GM18502 (cell line): ENCODE measurements at regions not wholly inside any gene's neighbourhood (a gene's known extent, or its start where the extent isn't known, plus 50 kb on each side); places are given as distances from the start of the nearest gene placed in this dataset.
"Not testable (repeated sequence)": the region's sequence is repeated elsewhere in the genome, so short reads cannot be mapped to it uniquely, and the experiment has no call there.

ENCODE experiments used
- ATAC-seq: cut with Tn5 transposase; IDR thresholded peaks from one replicate; pipeline ENCODE4 v1.9.1; 2021; ENCODE audit warnings: mild to moderate bottlenecking; ENCODE audit not compliant: unreplicated experiment, poor library complexity

DNA sequence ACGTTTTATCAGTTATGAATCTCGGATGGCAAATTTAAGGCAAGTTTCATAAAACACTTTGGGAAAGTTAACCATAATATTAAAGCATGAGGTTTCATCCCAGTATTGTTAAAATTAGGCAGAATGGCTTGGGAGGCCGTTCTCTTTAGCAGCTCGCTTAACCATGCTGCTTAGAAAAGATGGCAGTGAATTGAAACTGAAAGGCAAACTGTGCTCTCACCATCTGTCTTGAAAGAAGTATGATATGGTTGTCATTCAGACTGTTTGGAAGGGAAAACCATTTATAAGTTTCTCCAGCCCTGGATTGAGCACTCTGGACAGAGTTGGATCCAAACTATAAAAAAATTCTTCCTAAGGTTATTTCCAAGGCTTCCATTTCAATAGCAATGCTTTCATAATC is 332.3 kb upstream of the SUCLG2 start:
- no peak for ATAC-seq

GRCh38 chr3:67983166-67983565 is 328.8 kb upstream of the SUCLG2 start:
- no peak for ATAC-seq

DNA sequence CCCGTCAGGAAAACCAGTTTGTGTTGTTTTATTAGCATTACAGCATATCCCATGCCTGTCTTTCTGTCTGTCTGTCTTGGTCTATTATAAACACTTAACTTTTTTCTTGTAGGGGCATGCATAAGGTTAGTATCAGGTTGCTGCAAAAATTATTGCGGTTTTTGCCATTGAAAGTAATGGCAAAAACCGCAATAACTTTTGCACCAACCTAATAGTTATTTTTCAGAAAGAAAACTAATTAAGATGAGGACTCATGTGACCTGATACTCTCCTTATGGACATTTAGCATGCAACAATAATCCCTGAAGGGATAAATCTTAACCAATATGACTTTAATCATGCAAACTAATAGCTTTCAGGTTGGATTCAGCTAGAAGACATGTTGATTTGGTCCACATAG is 326.7 kb upstream of the SUCLG2 start:
- ATAC-seq: no peak

DNA sequence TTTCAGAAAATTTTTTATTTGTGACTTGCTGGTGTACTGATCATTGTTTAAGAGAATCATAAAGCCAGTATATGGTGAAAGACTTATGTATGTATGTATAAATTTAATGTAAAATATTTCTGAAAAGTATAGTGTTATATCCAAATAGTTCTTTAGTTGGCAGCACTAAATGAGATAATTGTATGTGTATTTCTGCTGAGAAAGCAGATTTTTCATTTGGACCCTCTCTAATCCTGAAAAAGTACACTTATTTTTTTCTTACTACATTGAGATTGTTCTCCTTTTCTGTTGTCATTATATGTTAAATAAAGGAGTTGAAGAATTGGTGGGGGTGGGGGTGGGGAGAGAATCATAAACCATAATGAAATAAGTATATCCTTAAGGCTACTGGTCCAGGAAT is 324.9 kb upstream of the SUCLG2 start:
- no peak for ATAC-seq

GRCh38 chr3:67977762-67978161 is 323.4 kb upstream of the SUCLG2 start:
- ATAC-seq: no peak

- ATAC-seq: no peak
Observed at GRCh38 chr3:67976663-67977062, 322.3 kb upstream of the SUCLG2 start.

DNA sequence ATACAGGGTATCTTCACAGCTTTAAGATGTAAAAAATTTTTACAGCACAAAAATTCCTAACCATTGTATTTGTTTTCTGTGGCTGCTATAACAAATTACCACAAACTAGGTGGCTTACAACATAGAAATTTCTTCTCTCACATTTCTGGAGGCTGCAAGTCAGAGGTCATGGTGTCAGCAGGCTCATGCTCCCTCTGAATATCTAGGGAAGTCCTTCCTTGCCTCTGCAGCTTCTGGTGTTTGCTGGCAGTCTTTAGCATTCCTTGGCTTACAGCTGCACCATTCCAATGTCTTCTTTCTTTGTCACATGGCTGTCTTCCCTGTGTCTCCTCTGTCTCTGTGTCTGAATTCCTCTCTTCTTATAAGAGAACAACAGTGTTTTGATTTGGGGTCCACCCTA is 310.2 kb upstream of the SUCLG2 start:
- no peak for ATAC-seq

GRCh38 chr3:67957268-67957667 is 302.9 kb upstream of the SUCLG2 start:
- no peak for ATAC-seq

DNA sequence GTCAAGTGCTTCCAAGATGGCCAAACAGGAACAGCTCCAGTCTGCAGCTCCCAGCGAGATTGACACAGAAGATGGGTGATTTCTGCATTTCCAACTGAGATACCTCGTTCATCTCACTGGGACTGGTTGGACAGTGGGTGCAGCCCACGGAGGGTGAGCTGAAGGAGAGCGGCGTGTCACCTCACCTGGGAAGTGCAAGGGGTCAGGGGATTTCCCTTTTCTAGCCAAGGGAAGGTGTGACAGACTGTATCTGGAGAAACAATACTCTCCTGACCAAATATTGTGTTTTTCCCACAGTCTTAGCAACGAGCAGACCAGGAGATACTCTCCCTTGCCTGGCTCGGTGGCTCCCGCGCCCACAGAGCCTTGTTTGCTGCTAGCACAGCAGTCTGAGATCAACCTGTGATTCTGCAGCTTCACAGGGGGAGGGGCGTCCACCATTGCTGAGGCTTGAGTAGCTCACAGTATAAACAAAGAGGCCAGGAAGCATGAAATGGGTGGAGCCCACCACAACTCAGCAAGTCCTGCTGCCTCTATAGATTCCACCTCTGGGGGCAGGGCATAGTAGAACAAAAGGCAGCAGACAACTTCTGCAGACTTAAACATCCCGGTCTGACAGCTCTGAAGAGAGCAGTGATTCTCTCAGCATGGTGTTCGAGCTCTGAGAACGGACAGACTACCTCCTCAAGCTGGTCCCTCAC is 293.5 kb upstream of the SUCLG2 start:
- ATAC-seq: no peak

DNA sequence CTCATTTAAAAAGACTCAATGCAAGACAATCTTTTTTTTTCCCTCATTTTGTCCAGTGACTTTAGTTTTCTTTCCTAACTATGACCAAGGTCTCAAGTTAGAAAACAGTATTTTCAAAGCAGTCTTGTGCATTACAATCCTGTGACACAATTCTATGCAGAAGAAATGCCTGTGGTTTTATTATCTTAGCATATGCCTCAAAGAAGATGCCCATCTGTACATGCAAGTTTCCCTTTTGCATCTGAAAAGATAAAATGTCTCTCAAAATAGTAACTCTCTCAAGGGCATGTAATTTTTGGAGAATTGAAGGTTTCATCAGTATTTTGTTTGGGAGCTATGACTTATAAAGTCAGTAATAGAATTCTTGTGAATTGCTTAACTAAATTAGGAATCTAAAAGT is 292.0 kb upstream of the SUCLG2 start:
- no peak for ATAC-seq

DNA sequence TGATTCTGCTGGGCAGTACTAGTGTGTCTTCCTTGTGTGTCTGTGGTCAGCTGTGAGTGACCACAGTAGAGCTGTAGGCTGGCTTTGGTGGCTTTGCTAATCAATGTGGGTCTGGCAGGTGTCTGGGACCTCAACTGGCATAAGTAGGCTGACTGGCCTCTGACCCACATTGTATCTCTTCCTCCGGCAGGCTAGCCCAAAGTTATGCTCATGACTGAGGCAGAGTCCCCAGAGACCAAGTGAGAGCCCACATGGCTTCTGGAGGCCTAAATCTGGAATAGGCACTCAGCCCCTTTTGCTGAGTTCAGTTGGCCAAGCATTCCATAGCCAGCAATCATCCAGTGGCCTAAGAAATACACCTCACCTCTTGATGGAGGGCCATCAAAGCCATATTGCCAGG is 289.1 kb upstream of the SUCLG2 start:
- ATAC-seq: no peak

GRCh38 chr3:67941433-67942030 is 287.1 kb upstream of the SUCLG2 start:
- ATAC-seq: no peak

GRCh38 chr3:67940210-67940952 is 286.0 kb upstream of the SUCLG2 start:
- ATAC-seq: no peak

DNA sequence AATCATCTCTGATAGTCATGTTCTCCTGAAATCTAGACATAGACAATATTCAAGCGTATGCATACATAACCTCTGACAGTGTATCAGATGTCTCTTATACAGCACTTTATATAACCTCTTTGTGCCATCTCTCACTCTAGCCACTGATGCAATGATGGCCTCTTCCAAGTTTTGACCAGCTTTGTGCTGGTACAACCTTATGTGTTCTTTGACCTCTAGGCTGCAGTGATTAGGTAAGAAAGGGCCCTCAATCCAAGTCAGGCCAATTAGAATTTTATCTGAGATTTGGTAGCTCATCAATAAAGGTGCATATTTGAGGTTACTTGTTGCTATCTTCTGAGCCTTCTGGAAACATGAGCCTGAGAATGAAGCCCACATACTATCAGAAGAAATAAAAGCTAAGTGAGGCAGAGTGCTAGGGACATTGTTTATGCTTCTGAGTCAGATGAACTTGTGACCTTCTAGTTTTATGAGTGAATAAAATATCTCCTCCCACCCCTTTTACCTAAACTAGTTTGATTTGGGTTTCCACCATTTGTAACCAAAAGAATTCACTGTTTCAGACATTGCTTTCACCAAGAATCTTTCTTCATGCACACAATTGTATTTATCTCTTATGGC is 283.2 kb upstream of the SUCLG2 start:
- ATAC-seq: no peak

DNA sequence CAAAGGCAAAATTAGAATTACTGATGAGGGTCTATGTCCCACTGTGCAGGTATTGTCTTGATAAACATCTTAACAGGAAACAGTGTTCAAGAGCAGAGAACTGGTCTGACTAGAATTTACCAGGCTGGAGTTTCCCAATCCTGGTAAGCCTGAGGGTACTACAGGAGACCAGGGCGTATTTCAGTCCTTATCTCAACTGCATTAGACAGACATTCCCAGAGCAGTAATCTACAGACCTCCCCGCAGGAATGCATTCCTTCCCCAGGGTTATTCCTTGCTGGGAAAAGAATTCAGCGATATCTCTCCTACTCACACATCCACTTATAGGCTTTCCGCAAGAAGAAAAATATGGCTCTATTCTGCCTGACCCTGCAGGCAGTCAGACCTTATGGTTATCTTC is 276.0 kb upstream of the SUCLG2 start:
- not testable (repeated sequence) for ATAC-seq

GRCh38 chr3:67923796-67924195 is 269.4 kb upstream of the SUCLG2 start:
- ATAC-seq: no peak

DNA sequence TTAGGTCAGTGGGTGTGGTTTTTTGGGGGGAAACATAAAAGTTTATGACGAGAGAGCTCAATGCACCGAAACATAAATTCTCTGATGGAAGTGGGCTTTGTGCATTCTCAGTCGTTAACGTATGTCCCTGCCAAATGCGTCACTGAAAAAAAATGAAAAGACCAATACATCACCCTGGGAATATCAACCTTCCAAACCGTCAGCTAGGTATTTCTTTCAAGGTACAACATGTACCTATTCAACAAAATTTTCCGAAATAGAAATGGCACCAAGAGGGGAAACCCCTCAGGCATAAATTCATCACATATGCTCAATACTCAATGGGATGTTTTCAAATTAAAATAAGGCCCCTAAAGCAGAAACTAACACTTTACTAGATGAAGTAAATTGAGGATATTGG is 266.6 kb upstream of the SUCLG2 start:
- no peak for ATAC-seq

DNA sequence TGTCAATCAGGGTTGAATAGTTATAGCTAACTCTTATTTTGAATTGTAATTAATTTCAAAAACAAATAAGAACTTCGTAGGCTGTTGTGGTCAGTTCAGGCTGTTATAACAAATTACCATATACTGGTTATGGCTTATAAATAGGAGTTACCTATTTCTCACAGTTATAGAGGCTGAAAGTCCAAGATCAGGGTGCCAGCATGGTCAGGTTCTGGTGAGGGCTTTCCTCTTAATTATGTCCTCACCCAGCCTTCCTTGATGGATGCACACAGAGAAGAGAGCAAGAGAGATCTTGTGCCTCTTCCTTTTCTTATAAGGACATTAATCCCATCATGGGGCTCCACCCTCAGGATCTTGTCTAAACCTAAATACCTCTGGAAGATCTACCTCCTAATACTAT is 265.9 kb upstream of the SUCLG2 start:
- no peak for ATAC-seq

GRCh38 chr3:67916353-67916752 is 261.9 kb upstream of the SUCLG2 start:
- peak; percentile 66 for ATAC-seq

GRCh38 chr3:67907735-67908134 is 253.3 kb upstream of the SUCLG2 start:
- ATAC-seq: no peak

GRCh38 chr3:67906261-67906660 is 251.8 kb upstream of the SUCLG2 start:
- no peak for ATAC-seq
